ENCODE measurements at regions not wholly inside any gene's neighbourhood (a gene's known extent, or its start where the extent isn't known, plus 50 kb on each side); places are given as distances from the start of the nearest gene placed in this dataset.

DNA sequence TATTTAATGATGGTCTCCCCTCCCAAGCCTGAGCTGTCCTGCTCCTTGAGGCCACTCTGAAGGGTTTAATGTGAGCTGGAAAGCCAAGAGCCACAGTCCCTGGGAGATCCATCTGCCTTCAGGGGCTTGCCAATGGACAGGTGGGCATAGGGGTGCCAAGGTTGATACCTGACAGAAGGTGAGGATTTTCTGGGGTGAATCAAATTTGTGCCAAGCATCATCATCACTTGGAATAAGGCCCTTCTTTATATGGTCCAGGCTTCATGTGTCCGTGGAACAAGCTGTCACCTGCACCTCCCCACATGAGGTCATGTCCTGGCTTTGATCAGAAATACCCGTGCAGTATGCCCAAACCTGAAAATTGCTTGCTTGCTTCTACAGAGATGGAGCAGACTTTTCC lies 71.9 kb upstream of the CTNNB1 start:
- FAIRE-seq (no peak), DNase-seq (no peak)
- Histone ChIP-seq H3K36me3 (ENCODE audit: control insufficient read depth in 3 of 3, insufficient read depth in 2 of 3, low read depth in 1 of 3, low read length in 3 of 3) (no peaks in the 10 kb centered on the region), H3K27me3 (ENCODE audit: control insufficient read depth in 3 of 3, insufficient read depth in 3 of 3, low read length in 3 of 3) (no peaks in the 10 kb centered on the region), H3K9me3 (ENCODE audit: control insufficient read depth in 2 of 2, insufficient read depth in 1 of 2, low read depth in 1 of 2, low read length in 1 of 2) (peaks cover 0 to 21% of the 10 kb centered on the region in 2 donors), H3K27ac (ENCODE audit: low read depth in 1 of 3, low read length in 2 of 3) (no peak overlapping the region), H3K4me1 (ENCODE audit: control insufficient read depth in 3 of 3, insufficient read depth in 2 of 3, low read depth in 1 of 3, low read length in 2 of 3) (no peaks in the 10 kb centered on the region), H3K4me3 (ENCODE audit: low read depth in 1 of 3, low read length in 3 of 3) (no peak overlapping the region)
- WGBS, 3 donors = 89 to 91% (median 91%) methylated on average over 2 of the region's 2 CpGs

DNA sequence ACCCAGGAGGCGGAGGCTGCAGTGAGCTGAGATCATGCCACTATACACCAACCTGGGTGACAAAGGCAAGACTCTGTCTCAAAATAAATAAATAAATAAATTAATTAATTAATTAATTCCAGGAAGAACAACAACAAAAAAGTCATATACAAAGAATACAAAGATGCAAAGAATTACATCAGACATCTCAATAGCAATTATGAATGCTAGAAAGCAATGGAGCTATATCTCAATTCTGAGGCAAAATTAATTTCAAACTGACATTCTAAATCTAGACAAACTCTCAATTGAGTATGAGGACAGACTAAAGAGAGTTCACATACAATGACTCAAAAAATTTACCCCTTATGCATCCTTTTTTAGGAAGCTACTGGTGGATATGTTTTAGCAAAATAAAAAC lies 69.6 kb upstream of the CTNNB1 start:
- H3K4me1 ChIP-seq (ENCODE audit: control insufficient read depth in 3 of 3, insufficient read depth in 2 of 3, low read depth in 1 of 3, low read length in 2 of 3) = no peaks in the 10 kb centered on the region
- H3K36me3 ChIP-seq (ENCODE audit: control insufficient read depth in 3 of 3, insufficient read depth in 2 of 3, low read depth in 1 of 3, low read length in 3 of 3) = no peaks in the 10 kb centered on the region

DNA sequence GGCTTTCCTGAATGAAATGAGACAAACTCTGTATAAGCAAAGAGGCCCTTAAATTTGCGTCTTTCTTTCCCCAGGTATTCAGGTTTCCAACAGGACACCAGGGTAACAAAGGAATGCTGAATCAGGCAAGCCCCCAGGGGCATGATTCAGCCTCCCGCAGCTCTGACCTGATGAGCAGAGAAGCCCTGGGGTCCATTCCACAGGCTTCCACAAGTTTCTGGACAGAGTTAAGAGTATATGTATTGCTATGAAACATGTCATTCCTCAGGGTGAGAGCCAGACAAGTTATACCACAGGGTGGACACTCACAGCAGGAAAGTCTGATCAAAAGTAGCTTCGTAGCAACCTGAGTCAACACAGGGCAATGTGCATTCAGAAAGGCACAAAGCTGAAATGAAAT lies 68.1 kb upstream of the CTNNB1 start:
- Histone ChIP-seq H3K27me3 (ENCODE audit: control insufficient read depth in 3 of 3, insufficient read depth in 3 of 3, low read length in 3 of 3) (no peaks in the 10 kb centered on the region), H3K36me3 (ENCODE audit: control insufficient read depth in 3 of 3, insufficient read depth in 2 of 3, low read depth in 1 of 3, low read length in 3 of 3) (no peaks in the 10 kb centered on the region), H3K4me3 (ENCODE audit: low read depth in 1 of 3, low read length in 3 of 3) (no peak overlapping the region), H3K4me1 (ENCODE audit: control insufficient read depth in 3 of 3, insufficient read depth in 2 of 3, low read depth in 1 of 3, low read length in 2 of 3) (no peaks in the 10 kb centered on the region), H3K9me3 (ENCODE audit: control insufficient read depth in 2 of 2, insufficient read depth in 1 of 2, low read depth in 1 of 2, low read length in 1 of 2) (peaks cover 0 to 16% of the 10 kb centered on the region in 2 donors), H3K27ac (ENCODE audit: low read depth in 1 of 3, low read length in 2 of 3) (no peak overlapping the region)
- 87 to 90% (median 89%) methylated on average over 3 of the region's 3 CpGs for WGBS, 3 donors
- FAIRE-seq (no peak), DNase-seq (no peak)

More for the DNA sequence above, 69.6 kb upstream of the CTNNB1 start:
- H3K9me3 ChIP-seq (ENCODE audit: control insufficient read depth in 2 of 2, insufficient read depth in 1 of 2, low read depth in 1 of 2, low read length in 1 of 2) = peaks cover 0 to 21% of the 10 kb centered on the region in 2 donors
- no peak for FAIRE-seq
- whole genome bisulfite sequencing, 3 donors = 55 to 90% (median 88%) methylated on average over 1 of the region's 1 CpG
- no peak for DNase-seq
- no peak overlapping the region for H3K27ac ChIP-seq (ENCODE audit: low read depth in 1 of 3, low read length in 2 of 3)
- no peak overlapping the region for H3K4me3 ChIP-seq (ENCODE audit: low read depth in 1 of 3, low read length in 3 of 3)
- H3K27me3 ChIP-seq (ENCODE audit: control insufficient read depth in 3 of 3, insufficient read depth in 3 of 3, low read length in 3 of 3) = no peaks in the 10 kb centered on the region

- Histone ChIP-seq H3K27ac (ENCODE audit: low read depth in 1 of 3, low read length in 2 of 3) (no peak overlapping the region), H3K27me3 (ENCODE audit: control insufficient read depth in 3 of 3, insufficient read depth in 3 of 3, low read length in 3 of 3) (no peaks in the 10 kb centered on the region), H3K36me3 (ENCODE audit: control insufficient read depth in 3 of 3, insufficient read depth in 2 of 3, low read depth in 1 of 3, low read length in 3 of 3) (no peaks in the 10 kb centered on the region), H3K4me3 (ENCODE audit: low read depth in 1 of 3, low read length in 3 of 3) (no peak overlapping the region), H3K4me1 (ENCODE audit: control insufficient read depth in 3 of 3, insufficient read depth in 2 of 3, low read depth in 1 of 3, low read length in 2 of 3) (no peaks in the 10 kb centered on the region), H3K9me3 (ENCODE audit: control insufficient read depth in 2 of 2, insufficient read depth in 1 of 2, low read depth in 1 of 2, low read length in 1 of 2) (peaks cover 0 to 4% of the 10 kb centered on the region in 2 donors)
- DNase-seq (no peak), FAIRE-seq (no peak)
- WGBS, 3 donors = 70 to 100% (median 77%) methylated on average over 1 of the region's 1 CpG
Measured at GRCh38 chr3:41137686-41138111, 61.6 kb upstream of the CTNNB1 start.

DNA sequence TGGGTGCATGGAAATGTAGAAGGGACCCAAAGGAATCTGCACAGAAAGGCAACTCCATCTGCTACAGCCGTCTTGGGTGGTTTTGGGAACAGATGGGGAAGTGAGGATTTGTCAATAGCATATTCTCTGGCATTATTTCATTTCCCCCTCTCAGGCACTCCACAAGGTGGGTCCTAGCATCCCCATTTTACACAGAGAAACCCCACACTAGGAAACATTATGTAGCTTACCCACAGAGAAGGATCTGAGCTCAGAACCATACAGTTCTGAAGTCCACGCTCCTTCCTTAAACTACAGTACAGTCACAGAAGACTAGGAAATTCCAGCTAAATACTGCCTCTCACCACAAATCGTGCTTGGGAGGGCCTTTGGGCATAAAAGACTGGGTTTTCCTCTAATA lies 61.2 kb upstream of the CTNNB1 start:
- WGBS, 3 donors = 76 to 82% (median 79%) methylated on average over 3 of the region's 3 CpGs
- DNase-seq (no peak), FAIRE-seq (no peak)
- Histone ChIP-seq H3K9me3 (ENCODE audit: control insufficient read depth in 2 of 2, insufficient read depth in 1 of 2, low read depth in 1 of 2, low read length in 1 of 2) (peaks cover 0 to 4% of the 10 kb centered on the region in 2 donors), H3K36me3 (ENCODE audit: control insufficient read depth in 3 of 3, insufficient read depth in 2 of 3, low read depth in 1 of 3, low read length in 3 of 3) (no peaks in the 10 kb centered on the region), H3K27me3 (ENCODE audit: control insufficient read depth in 3 of 3, insufficient read depth in 3 of 3, low read length in 3 of 3) (no peaks in the 10 kb centered on the region), H3K4me1 (ENCODE audit: control insufficient read depth in 3 of 3, insufficient read depth in 2 of 3, low read depth in 1 of 3, low read length in 2 of 3) (no peaks in the 10 kb centered on the region), H3K27ac (ENCODE audit: low read depth in 1 of 3, low read length in 2 of 3) (no peak overlapping the region), H3K4me3 (ENCODE audit: low read depth in 1 of 3, low read length in 3 of 3) (no peak overlapping the region)

DNA sequence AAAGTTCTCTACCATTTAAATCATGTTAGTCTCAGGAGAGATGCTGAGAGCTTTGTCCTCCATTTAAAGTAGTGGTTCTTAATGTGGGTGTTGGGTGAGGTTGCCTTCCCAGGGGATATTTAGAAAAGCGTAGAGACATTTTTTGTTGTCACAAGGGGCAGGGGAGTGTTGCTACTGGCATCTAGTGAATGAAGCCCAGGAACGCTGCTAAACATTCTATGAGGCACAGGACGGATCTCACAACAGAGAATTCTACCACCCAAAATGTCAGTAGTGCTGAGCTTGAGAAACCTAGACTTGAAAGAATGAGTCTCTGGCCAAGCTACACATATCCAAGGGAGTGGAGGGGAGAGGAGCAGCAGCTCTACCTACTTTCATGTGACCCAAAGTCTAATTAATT lies 60.7 kb upstream of the CTNNB1 start:
- WGBS, 3 donors = 89 to 96% (median 92%) methylated on average over 3 of the region's 3 CpGs
- H3K9me3 ChIP-seq (ENCODE audit: control insufficient read depth in 2 of 2, insufficient read depth in 1 of 2, low read depth in 1 of 2, low read length in 1 of 2) = peaks cover 0 to 4% of the 10 kb centered on the region in 2 donors
- H3K36me3 ChIP-seq (ENCODE audit: control insufficient read depth in 3 of 3, insufficient read depth in 2 of 3, low read depth in 1 of 3, low read length in 3 of 3) = no peaks in the 10 kb centered on the region
- no peaks in the 10 kb centered on the region for H3K27me3 ChIP-seq (ENCODE audit: control insufficient read depth in 3 of 3, insufficient read depth in 3 of 3, low read length in 3 of 3)
- H3K4me1 ChIP-seq (ENCODE audit: control insufficient read depth in 3 of 3, insufficient read depth in 2 of 3, low read depth in 1 of 3, low read length in 2 of 3) = no peaks in the 10 kb centered on the region
- FAIRE-seq (no peak), DNase-seq (no peak)
- H3K27ac ChIP-seq (ENCODE audit: low read depth in 1 of 3, low read length in 2 of 3) = no peak overlapping the region
- H3K4me3 ChIP-seq (ENCODE audit: low read depth in 1 of 3, low read length in 3 of 3) = no peak overlapping the region

DNA sequence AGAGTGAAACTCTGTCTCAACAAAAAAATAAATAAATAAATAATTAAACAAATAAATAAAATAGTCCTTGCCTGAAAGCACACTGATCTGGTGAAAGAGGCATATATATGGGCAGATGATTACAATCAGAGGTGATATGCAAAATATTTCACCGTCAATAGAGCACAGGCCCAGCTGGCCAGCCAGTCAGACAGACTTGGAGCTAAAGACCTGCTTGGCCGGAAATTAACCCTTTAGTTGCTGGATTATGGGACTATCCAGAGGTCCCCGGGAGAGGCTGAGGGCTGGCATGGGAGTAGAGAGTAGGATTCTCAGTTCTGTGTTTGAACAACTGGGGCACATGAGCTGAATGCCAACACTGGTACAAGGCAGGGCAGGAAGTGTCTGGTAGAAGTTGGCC lies 59.1 kb upstream of the CTNNB1 start:
- 62 to 76% (median 73%) methylated on average over 3 of the region's 3 CpGs for WGBS, 3 donors
- H3K4me3 ChIP-seq (ENCODE audit: low read depth in 1 of 3, low read length in 3 of 3) = no peak overlapping the region

DNA sequence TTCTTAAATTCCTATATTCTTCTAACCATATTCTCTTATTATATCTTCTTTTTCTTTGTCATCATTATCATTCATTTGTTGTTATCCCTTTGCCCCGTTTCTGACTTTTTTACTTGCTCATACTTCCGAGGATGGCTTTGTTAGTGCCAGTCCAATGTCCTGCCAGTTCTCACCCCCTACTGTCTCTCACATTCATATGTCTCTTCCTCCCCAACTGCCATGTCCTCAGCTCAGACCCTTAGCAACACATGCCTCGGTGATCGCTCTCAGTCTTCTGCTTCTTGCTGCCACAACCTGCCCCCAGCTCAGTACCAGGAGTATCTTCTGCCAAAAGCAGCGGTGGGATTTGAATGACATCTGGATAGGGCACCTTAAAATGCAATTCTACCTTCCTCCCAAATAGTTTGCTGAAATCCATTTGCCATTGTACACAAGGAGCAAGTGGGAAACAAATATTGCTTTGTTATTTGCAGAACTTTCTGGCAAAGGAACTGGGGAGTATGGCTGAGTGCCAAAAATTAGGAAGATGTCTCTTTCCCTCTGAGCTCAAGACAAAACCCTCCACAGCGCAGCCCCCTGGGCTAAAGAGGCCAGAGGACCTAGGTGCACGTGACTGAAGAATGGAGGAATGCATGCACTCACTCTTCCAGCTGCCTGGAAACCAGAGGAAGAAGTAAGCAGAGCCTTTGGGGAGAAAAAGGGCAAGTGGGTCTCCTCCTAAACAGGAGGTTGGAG lies 57.7 kb upstream of the CTNNB1 start:
- Histone ChIP-seq H3K4me3 (ENCODE audit: low read depth in 1 of 3, low read length in 3 of 3) (no peak overlapping the region), H3K4me1 (ENCODE audit: control insufficient read depth in 3 of 3, insufficient read depth in 2 of 3, low read depth in 1 of 3, low read length in 2 of 3) (no peaks in the 10 kb centered on the region), H3K36me3 (ENCODE audit: control insufficient read depth in 3 of 3, insufficient read depth in 2 of 3, low read depth in 1 of 3, low read length in 3 of 3) (no peaks in the 10 kb centered on the region), H3K27ac (ENCODE audit: low read depth in 1 of 3, low read length in 2 of 3) (no peak overlapping the region), H3K27me3 (ENCODE audit: control insufficient read depth in 3 of 3, insufficient read depth in 3 of 3, low read length in 3 of 3) (no peaks in the 10 kb centered on the region), H3K9me3 (ENCODE audit: control insufficient read depth in 2 of 2, insufficient read depth in 1 of 2, low read depth in 1 of 2, low read length in 1 of 2) (peaks cover 0 to 7% of the 10 kb centered on the region in 2 donors)
- 81 to 92% (median 88%) methylated on average over 7 of the region's 7 CpGs for WGBS, 3 donors
- DNase-seq (no peak), FAIRE-seq (no peak)

More for the DNA sequence above, 59.1 kb upstream of the CTNNB1 start:
- Histone ChIP-seq H3K36me3 (ENCODE audit: control insufficient read depth in 3 of 3, insufficient read depth in 2 of 3, low read depth in 1 of 3, low read length in 3 of 3) (no peaks in the 10 kb centered on the region), H3K9me3 (ENCODE audit: control insufficient read depth in 2 of 2, insufficient read depth in 1 of 2, low read depth in 1 of 2, low read length in 1 of 2) (peaks cover 0 to 4% of the 10 kb centered on the region in 2 donors), H3K27ac (ENCODE audit: low read depth in 1 of 3, low read length in 2 of 3) (no peak overlapping the region), H3K4me1 (ENCODE audit: control insufficient read depth in 3 of 3, insufficient read depth in 2 of 3, low read depth in 1 of 3, low read length in 2 of 3) (no peaks in the 10 kb centered on the region), H3K27me3 (ENCODE audit: control insufficient read depth in 3 of 3, insufficient read depth in 3 of 3, low read length in 3 of 3) (no peaks in the 10 kb centered on the region)
- DNase-seq = no peak
- FAIRE-seq = no peak
